HG02623 (cell line): ENCODE measurements at regions not wholly inside any gene's neighbourhood (a gene's known extent, or its start where the extent isn't known, plus 50 kb on each side); places are given as distances from the start of the nearest gene placed in this dataset.
"Not testable (repeated sequence)": the region's sequence is repeated elsewhere in the genome, so short reads cannot be mapped to it uniquely, and the experiment has no call there.

Experiments used
- ATAC-seq: cut with Tn5 transposase; IDR thresholded peaks from one replicate; pipeline ENCODE4 v1.9.1; 2021; ENCODE audit warnings: moderate library complexity; ENCODE audit not compliant: unreplicated experiment

DNA sequence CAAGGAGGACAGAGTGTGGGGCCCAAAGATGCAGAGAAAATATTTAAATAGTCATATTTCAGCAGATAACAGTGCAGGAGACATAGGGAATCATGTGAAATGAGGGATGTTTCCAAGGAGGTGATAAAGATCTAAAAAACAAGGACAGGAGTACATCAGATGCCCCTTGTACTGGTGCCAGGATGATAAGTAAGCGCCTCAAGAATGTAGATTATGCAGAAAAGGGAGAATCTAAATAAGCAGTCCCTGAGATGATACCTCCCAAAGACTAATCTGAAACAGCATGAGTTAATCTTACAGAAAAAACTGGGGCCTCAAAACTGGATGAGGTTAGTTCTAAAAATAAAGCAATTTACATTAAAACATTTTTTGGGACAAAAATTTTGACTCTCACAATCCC is 136.1 kb upstream of the WDFY3 start:
- no peak for ATAC-seq

DNA sequence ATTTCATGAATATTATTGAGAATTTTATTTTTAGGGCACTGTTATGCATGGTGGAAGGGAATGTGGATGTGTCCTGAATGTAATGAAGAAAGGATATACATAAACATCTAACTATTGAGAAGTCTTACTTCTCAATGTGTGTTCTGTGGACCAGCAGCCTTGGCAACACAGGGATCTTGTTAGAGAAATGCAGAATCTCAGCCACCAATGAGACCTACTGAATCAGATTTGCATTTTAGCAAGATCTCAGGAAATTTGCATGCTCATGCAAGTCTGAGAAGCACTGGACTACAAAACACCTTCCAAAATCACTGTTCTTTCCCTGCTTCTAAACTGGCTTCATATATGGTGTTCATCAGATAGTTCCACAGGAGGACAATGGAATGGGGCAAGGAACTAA is 139.7 kb upstream of the WDFY3 start:
- ATAC-seq = no peak

DNA sequence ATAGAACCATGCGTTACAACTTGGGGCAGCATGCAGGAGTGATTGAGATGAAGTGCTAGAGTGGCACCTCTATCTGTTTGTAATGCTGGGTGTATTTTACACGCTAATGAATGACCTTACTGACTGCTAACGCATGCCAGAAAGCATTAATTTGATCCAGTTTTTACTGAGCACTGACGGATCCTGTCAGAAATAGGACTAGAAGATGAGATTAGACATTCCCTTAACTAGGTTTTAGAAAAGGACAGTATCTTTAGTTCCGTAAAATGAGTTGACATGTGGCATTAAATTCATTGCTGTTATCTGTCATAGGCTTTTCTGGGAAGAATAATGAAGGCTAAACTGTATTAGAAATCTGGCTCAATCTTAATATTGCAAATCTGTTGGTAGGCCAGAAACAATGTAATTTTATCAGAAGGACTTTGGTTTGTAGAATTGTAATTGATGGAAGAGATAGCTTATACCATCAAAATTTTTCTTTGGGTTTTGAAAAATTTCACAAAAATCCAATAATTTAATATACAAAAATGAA is 140.4 kb upstream of the WDFY3 start:
- ATAC-seq = no peak

DNA sequence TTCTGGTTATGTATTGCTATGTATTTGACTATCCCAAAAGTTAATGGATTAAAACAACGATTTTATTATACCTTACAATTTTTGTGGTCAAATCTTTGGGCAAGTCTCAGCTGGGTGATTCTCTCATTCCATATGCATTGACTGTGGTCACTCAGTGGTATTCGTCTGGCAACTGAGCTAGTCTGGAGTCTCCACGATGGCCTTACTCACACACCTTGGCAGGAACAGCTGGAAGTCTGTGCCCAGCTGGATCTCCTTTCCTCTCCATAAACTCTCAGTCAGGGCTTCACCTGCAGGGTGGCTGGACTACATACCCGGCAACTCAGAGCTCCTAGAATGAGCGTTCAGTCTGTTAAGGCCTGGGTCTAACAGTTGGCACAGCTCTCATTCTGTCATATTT is 141.1 kb upstream of the WDFY3 start:
- no peak for ATAC-seq

DNA sequence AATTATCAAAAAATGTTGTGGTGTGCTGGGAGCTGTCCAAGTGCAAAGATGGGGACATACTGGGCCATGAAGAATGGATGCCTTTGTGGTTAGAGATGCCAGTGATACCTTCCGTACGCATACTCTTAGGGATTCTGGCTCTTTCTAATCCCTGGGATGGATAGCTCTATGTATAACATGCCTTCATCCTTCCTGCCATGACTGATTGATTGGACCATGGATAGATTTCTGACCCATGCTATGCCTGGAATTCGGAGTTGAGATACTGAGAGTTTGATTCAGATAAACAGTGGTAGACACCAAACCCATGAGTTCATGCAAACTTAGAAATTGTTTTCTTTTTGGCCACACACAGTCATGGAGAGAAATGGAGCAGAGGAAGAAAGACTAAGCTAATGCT is 147.2 kb upstream of the WDFY3 start:
- ATAC-seq = no peak

DNA sequence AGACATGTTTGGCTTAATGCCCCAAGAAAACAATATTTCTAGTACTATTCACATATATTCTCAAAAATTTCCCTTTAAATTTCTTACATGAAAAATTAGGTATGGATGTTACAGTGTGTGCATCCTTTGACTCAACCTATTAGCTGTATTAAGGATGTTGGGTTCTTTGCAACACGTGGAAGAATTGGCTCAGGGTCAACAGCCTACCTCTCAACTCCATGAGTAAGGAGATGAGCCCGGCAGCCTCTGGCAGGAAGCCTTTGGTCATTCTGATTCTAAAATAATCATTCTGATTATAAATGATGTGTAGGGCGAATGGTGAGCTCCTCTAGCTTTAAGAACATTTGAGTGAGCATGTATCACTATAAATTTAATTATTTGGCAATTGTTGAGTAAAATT is 148.0 kb upstream of the WDFY3 start:
- ATAC-seq = no peak

DNA sequence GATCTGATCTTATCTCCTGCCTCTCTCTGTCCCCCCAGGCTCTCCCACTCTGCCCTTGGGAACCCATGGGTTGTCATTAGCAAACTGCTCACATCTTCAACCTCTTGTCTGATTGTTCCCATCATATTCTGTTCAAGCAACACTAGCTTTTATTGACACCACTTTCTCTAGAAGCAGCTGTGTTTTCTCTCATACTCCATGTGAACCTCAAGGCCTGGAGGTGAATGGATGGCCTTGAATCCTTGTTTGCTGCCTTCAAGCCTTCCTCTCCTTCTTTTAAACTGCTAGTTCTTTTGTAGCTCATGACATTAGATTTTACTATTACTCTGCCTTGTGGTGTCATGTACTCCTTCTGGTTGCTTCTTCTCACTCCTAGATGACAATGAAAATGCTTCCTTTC is 149.5 kb upstream of the WDFY3 start:
- ATAC-seq = no peak

DNA sequence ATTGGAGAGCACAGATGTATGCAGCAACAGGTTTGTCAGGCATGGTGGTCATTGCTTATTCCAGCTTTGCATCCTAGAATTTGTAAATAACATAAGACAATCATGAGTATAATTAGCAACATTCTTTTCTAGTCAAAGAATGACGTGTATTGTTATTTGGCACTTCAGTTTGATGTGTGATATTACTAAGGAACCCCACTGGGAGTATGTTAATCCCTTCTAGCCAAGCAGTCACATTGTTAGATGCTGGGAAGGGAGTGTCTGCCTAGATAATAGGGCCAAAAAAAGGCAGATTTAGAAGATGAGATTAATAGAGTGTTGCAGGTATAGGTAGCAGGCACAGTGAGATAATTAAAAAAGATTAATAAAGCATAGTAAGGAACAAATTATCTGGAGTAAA is 159.2 kb upstream of the WDFY3 start:
- ATAC-seq = no peak

DNA sequence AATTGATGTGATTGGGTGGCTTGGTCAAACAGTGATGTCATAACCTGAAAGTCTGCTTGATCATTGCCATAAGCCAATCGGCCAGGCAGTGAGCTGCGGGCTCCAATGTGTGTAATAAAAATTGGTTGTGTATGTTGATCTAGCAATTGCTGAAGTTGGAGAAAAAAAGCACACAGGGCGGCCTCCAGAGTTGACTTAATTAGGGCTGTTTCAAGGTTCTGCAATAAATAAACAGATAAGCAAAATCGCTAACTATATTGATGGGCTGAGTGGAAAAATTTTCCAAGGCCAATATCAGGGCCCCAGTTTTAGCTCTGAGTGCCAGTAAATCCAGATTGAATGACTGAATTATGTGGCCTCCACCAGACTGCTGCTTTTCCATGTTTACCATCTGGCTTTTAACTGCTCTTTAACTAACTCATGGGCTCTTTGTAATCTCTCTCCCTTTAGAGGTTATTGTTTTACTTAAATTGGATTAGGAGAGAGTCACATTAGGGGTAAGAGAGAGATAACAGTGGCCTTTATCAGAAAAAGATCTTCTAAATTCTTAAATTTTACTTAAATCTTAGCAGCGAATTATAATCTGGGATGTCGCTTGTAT is 160.6 kb upstream of the WDFY3 start:
- no peak for ATAC-seq

DNA sequence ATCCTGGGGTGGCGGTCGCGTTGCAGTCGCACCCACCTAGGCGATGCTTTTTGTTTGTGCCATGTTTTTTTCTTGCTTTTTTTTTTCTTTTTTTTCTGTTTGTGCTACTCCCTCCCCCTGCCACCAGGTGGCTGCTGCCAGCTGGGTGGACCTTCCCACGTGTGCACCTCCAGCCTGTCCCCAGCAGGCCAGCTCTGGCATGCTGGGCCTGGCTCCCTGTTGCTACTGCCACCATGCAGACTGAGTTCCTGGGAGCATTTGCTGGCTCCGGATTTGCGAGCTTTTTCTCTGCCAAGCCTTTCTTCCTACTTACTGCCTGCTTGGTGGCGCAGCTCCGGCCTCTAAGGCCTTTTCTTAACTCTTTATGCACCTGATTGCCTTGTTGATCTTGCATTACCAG is 161.2 kb upstream of the WDFY3 start:
- peak; percentile 94 for ATAC-seq

DNA sequence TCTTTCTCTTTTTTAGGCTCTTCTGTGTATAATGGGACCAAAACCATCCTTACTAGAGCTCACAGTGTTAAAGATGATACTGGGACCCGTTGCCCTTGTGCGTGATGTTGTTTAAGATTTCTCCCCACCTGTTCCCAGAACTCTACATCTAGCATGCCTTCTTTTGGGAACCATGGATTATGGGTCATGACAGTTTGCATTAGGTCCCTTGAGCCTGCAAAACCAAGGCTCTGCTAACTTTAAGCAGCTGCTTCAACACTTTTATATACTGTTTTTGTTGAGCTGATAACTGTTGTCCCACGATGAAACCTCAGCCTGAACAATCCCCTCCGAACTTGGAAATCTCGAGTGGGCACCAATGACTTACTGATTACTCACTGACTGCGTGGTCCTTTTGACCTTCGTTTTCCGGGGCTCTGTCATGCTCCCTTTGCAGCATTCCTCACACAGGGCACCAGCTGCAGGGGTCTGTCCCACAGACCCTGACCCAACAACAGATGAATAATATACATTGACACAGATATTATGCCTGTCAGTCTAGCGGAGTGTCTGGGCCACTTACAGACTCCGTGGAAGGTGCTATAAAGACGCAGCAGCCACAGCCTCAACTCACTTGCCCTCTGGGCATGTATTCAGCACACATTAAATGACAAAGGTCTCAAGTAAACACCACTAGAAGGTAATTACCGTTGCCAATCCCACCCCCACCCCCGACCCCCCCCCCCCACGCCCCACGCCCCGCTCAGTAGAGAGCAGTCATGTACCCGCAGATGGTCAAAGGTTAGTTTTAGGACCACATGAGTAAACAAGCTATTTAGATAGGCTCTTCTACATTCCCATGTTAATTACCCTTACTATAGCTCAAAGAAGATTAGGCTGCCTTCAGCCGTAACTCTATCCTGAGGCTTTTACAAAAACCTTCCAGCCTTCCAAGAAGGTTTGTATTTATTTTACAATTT is 162.0 kb upstream of the WDFY3 start:
- no peak for ATAC-seq

DNA sequence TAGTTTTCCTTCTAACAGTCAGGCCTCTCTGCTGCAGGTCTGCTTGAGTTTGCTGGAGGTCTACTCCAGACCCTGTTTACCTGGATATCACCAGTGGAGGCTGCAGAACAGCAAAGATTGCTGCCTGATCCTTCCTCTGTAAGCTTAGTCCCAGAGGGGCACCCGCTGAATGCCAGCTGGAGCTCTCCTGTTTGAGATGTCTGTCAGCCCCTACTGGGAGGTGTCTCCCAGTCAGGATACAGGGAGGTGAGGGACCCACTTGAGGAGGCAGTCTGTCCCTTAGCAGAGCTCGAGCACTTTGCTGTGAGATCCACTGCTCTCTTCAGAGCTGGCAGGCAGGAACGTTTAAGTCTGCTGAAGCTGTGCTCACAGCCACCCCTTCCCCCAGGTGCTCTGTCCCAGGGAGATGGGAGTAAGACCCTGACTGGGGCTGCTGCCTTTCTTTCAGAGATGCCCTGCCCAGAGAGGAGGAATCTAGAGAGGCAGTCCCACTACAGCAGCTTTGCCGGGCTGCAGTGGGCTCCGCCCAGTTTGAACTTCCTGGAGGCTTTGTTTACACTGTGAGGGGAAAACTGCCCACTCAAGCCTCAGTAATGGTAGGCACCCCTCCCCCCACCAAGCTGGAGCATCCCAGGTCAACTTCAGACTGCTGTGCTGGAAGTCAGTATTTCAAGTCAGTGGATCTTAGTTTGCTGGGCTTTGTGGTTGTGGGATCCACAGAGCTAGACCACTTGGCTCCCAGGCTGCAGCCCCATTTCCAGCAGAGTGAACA is 163.1 kb upstream of the WDFY3 start:
- ATAC-seq = not testable (repeated sequence)

DNA sequence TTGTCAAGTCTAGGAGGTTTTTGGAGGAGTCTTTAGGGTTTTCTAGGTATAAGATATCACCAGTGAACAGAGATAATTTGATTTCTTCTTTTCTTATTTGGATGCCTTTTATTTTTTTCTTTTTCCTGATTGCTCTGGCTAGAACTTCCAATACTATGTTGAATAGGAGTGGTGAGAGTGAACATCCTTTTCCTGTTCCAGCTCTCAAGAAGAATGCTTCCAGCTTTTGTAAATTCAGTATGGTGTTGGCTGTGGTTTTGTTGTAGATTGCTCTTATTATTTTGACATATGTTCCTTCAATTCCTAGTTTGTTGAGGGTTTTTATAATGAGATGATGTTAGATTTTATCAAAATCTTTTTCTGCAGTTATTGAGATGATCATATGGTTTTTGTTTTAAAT is 165.6 kb upstream of the WDFY3 start:
- no peak for ATAC-seq

DNA sequence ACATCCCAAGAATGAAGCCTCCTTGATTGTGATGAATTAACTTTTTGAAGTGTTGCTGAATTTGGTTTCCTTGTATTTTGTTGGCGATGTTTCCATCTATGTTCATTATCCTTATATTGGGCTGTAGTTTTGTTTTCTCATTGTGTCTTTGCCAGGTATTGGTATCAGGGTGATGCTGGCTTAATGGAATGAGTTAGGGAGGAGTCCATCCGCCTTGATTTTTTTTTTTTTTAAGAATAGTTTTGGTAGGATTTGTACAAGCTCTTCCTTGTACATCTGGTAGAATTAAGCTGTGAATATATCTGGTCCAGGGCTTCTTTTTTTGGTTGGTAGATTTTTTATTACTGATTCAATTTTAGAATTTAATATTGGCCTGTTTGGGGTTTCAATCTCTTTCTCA is 166.1 kb upstream of the WDFY3 start:
- no peak for ATAC-seq

DNA sequence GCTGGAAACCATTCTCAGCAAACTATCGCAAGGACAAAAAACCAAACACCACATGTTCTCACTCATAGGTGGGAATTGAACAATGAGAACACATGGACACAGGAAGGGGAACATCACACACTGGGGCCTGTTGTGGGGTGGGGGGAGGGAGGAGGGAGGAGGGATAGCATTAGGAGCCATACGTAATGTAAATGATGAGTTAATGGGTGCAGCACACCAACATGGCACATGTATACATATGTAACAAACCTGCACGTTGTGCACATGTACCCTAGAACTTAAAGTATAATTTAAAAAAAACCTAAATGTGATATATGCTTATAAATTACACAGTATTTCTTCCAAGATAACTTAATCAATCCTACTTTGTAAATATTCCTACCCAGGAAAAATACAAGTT is 173.3 kb upstream of the WDFY3 start:
- not testable (repeated sequence) for ATAC-seq

DNA sequence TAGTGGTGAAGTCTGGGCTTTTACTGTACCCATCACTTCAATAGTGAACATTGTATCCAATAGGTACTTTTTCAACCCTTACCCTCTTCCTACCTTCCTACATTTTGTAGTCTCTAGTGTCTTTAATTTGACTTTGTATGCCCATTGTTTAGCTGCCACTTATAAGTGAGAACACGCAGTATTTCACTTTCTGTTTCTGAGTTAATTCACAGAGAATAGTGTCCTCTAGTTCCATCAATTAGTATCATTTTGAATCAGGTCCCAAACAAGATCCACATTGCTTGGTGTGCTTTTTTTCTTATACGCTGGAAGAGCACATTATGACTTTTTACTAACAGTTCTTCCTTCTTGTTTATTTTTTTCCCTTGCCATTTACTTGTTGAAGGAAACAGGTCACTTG is 176.0 kb upstream of the WDFY3 start:
- no peak for ATAC-seq

DNA sequence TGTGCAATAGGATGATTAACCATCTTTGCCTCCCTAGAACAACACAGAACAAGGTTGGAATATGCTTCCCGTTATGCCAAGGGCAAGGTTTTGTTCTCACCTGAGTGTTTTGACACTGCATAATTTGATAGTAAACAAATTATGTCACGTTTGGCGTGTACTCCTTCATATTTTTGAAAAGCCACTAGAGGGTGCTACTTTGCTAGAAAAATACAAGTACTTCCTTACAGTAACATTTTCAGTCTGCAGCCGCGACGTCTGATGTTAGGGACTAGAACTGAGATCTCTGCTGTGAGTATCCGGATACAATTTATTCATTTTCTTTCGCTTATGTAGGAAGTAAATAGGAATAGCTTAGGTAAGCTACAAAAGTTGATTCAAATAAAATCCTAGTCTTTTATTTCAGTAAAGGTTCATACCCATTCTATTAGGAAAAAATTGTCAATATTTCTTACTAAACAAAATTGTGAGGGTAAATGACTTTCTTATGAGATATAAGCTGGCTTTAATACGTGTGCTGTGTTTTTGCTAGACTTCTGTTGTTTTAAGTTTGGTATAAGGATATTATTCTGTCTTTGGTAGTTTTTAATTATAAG is 181.1 kb upstream of the WDFY3 start:
- ATAC-seq = peak; percentile 89

DNA sequence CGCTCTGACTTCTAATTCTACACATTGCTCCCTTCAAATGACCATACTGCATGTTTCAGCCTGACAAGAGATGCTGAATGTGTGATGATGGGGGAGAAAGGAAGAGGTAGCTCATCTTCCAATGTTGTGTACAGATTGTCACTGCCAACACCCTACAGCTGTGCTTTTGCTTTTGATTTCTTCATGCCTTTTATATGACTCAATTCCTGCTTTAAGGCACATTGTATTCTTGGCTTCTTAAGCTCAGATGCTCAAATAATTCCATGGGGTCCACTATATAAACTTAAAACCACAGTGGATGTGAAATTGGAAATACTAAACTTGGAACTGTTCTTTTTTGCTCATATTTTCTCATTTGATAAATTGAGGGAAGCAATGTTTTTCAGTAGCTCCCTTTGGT is 183.2 kb upstream of the WDFY3 start:
- no peak for ATAC-seq

DNA sequence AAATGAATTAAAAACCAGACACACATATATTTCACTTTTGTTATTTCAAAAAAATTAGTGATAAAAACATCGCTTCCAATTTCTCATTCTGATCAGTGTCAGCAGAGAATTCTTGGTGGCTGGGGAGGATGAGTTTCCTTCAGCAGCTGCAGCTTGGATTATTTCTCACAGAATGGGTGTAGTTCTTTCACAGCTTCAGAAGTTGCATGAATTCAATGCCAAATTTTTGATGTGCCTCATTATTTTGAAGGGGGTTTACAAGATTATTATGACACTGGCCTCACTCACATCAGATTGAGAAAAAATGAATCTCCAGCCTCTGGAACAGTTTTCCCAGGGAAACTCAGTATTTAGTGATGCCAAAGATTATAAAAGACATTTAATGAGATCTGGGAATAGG is 184.9 kb upstream of the WDFY3 start:
- ATAC-seq = no peak

DNA sequence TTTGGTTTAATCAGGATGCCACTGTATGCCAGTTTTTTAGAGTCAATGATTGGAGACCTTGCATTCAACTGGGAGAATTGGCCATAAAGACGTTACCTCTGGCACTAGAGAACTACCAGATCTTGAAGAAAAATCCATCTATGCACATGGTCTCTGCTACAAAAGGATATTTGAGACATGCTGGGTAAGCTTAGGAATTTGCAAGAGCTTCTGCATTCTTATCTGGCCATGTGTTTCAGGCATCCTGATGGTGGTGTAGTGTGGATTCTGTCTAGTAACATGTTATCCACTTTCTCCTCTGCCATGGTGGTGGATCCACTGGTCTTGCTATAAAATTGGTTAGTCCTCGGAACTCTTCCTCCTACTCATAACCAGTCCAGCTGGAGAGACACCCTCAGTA is 185.3 kb upstream of the WDFY3 start:
- ATAC-seq = no peak

DNA sequence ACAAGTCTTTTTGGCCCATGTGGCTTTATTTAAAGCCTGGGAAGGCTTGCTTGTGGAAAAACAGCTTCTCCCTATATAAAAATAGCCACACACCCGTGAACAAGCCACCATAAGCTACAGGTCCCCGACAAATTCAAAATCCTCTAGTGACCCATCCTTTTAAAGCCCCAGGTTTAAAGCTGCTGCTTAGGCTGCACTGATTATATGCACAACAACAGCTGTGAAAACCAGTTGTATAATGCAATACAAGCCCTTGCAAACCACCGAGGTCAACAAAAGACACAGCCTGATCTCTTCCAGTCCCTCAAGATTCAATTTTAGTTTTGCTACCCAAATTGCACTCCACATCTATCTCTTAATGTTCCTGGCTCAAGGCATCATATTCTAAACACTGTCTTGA is 186.0 kb upstream of the WDFY3 start:
- ATAC-seq = no peak
